Iris pigment epithelial cell (primary cell): ENCODE measurements at regions not wholly inside any gene's neighbourhood (a gene's known extent, or its start where the extent isn't known, plus 50 kb on each side); places are given as distances from the start of the nearest gene placed in this dataset.

Source experiments
- DNase-seq: peaks from one replicate; pipeline ENCODE4 v3.0.0-alpha.2; 2011; ENCODE audit warnings: low read depth

DNA sequence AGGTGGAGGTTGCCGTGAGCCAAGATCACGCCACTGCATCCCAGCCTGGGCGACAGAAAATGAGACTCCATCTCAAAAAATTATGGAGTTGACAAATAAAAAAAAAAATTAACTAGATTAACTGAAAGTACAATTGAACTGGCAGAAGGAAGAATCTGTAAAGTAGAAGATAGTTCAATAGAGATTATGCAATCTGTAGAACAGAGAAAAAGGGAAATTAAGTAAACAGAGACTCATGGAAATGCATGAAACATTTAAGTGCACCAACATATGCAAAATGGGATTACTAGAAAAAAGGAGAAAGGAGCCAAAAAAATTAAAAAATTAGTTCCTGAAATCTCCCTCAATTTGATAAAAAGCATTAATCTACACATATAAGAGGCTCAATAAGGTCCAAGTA is 188.8 kb upstream of the KHDRBS2 start:
- DNase-seq, result no peak

DNA sequence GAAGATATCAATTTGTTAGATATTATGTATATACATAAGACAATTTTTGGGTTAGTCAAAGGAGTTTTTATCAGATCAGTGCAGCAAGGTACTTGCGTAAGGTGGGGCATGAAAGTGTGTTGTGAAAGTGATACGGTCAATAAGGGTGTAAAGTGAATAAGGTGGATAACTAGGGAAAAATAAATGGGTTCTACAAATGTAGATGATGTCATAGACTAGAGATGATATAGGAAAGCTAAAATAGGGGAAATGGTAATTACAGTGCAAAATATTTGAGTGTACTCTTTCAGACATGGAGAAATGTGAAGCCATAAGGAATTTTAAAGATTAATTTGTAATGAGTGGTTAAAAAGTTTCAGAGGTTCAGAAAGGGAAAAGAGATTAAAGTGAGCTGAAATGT is 180.6 kb upstream of the KHDRBS2 start:
- no peak for DNase-seq

DNA sequence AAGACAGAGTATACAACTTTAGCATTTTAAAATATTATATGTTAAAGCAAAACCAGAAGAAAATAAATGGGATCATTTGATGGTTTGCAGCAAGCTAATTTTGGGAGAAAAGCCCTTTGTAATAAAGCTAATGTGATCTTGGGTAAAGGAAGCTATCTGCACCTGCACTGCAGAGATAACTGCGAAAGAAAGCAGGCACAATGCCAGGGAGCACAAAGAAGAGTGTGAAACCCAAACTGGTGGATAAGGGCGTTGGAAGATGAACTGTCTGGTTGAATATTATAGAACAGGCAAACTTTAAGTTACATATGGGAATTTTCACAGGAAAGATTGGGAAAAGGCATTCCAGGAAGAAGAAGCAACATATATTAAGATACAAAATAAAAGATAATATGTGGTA is 179.2 kb upstream of the KHDRBS2 start:
- no peak for DNase-seq

DNA sequence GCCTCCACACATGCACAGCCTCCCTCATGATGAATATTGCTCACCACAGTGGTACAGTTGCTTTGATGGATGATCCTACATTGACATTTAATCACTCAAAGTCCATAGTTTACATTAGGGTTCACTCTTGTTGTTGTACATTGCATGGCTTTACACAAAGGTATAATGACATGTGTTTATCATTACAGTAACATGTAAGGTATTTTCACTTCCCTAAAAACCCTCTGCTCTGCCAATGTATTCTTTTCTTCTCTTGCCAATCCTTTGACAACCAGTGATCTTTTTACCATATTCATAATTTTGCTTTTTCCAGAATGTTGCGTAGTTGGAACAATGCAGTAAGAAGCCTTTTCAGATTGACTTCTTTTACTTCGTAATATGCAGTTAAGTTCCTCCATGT is 166.6 kb upstream of the KHDRBS2 start:
- DNase-seq, result no peak

DNA sequence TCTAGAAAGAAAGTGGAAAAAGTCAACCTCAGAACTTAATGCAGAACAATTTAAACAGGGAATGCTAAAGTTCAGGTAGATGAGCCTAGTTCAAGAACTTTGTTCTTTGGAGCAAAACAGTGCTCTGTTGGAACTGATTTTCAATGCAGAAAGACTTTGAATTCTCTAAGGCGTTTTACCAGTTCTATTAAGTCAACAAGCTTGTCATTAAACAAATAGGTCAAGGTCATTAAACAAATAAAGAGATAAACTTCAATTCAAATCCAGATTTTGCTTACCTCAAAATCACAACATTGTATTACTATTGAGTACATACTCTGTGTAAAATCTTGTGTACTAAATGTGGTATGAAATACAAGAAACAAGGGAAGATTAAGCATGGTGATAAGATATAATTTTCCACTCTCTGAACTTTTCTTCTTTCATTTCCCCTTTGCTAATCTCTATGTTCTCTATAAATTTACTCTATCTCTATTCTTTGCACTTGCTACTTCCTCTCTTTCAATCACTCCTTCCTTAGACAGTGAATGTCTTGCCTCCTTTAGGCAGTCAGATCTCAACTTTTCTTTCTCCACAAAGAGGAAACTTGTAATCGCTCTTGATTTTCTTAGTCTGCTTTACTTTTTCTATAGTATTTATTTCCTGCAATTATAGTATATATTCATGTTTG is 160.8 kb upstream of the KHDRBS2 start:
- no peak for DNase-seq

DNA sequence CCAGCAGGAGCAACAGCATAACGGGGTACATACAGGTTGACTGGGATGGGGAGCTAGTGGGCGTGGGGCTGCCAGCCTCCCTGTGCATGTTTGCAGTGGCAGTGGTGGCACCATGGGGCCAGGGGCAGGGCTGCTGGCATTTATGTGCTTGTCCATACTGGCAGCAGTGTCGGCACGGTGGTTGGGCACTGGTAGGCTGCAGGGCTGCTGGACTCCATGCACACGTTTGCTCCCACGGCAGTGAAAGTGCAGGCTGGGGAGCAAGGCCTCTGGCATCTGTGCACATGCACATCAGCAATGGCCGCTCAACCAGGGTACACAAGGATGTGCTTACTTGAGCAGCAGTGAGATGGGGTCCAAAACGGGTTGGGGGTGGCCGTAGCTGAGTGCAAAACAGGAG is 159.5 kb upstream of the KHDRBS2 start:
- no peak for DNase-seq

DNA sequence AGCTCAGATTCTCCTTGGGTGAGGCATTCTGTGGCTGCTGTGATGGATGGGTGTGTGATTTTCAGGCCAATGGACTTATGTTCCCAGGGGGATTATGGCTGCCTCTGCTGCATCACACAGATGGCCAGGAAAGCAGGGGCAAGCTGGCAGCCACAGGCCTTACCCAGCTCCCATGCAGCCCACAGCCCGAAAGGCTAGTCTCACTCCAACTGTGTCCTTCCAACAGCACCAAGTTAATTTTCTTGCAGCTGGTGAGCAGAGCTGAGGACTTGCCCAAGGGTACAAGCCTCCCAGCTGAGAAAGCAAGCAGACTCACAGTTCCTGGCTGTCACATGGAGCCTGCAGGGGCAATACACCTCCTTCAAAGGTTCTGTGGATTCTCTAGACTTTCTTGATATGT is 155.2 kb upstream of the KHDRBS2 start:
- no peak for DNase-seq

DNA sequence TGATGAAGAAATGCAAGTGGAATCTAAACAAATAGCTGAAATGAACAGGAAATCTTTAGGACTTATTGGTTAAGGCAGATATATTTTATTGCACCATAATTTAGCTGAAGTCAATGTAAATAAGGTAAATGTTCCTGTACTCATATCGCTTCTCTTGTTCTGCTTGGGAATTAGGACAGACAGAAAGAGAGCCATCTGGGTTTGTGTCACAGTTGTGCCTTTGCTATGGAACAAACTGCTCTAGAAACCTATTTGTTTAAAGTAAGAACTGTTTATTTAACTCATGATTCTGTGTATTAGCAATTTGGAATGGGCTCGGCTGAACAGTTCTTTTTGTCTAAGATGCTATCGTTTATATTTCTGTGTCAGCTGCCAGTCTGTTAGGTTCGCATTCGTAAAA is 143.8 kb upstream of the KHDRBS2 start:
- no peak for DNase-seq

DNA sequence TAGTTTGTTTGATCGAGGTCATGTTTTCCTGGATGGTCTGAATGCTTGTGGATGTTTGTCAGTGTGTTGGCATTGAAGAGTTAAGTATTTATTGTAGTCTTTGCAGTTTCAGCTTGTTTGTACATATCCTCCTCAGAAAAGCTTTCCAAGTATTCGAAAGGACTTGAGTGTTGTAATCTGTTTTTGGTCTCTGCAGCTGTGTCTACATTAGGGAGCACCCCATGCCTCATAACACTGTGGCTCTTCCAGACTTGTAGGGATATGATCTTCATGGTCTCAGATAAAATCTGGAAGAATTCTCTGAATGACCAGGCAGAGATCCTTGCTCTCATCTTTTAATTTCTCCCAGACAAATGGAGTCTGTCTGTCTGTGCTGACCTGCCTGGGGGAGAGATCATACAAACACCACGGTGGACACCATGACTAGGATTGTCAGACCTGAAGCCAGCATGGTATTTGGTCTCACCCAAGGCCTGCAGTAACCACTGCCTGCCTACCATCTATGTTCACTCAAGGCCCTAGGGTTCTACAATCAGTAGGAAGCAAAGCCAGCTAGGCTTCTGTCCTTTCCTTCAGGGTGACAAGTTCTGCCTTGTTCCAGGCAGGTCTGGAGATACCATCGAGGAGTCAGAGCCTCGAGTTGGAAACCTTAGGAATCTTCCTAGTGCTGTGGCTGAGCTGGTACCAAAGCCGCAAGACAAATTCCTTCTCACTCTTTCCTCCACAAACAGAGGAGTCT is 114.7 kb upstream of the KHDRBS2 start:
- no peak for DNase-seq

DNA sequence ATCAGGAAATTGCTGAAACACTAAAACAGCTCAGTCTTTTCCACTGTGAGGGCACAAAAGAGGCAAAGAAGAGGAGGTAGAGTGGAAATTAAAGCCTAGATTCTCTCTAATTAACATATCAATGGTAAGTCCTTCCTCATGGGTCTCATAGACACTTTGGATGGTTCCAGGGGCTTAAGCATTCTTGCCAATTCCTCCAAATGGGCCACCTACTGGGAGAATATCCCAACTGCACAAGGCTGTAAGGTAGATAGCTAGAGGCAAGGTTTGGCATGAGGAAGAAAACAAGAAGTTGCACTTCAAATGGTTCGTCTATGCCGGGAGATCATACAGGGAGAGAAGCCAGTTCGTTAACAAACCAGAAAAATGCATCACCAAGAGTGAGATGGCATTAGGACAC is 107.6 kb upstream of the KHDRBS2 start:
- no peak for DNase-seq

DNA sequence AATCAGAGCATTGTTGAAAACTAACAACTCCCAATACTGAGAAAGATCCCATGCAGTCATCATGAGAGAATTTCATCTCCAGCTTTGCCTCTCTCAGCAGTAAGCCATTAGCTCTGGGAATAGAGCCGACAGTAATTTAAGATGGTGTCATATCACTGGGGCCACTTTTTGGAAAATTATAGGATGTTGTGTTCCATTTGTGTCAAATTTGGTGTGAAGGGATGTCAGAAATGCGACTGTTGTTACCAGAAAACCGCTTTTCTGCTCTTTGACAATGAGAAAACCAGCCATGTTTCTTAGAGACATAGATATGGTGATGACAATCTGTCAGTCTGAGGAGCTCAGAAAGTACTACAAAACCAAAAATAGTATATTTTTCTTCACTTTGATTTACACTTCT is 106.3 kb upstream of the KHDRBS2 start:
- no peak for DNase-seq

DNA sequence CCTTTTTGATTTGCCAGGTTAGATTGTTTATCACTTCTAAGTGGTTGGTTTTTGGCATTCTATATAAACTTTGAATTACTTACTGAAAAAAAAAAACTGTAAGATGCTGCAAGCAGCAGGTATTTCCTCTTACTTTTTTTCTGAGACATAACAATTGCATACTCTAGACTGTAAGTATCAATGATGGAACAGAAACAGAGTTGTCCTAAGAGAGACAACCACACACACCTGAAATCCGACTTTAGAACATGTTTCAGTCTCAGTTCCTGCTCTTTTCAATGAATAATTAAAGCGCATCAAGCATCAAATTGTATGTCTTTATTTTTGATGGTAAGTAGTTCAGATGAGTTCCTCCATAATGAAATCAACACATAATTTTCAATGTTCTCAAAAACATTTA is 105.3 kb upstream of the KHDRBS2 start:
- no peak for DNase-seq

DNA sequence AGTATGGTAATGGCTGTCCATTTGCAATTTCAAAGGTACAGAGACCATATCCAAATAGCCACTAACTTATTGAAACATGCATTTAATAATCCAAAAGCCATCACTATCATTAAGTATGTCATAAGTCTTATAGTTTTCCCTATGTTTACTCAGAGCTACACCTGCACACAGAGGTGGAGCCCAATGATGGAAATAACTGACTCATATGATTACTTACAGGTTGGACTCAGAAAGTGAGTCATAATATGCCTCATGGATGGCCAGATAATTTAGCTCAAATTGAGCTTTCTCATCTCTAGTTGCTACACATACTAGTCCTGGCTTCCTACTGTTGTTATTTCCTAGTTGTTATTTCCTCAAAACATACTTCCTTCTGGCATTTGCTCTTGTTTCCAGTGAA is 104.4 kb upstream of the KHDRBS2 start:
- no peak for DNase-seq

DNA sequence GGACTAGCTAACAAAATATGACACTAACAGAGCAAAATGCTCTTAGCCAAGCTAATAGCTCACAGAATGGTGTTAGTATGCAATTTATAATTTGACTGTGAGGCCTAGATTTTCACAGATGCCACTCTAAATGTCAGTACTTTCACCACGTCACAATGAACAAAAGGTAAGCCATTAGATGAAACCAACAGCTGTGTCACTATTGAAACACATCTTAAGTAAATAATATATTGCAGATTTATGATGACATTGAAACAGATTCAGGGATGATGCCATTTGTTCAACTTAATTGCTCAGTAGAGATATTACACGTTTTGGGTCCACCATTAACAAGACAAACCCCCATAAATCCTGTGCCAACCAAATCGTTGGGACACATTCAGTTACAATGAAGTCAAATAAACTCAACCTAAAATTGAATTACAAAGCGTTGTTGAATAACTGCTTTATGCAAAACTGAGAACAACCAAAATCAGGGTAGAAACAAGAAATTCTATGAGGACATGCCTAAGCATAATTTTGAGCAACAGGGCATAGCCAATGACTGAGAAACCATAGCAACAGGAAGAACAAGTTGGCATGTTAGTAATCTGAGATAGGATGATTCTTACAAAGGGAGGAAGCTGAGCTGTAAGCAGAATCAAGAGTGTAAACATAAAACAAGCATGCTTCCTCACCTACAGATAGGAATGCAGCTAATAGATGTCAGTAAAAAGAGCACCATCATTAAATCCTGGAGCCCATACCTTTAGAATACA is 85.6 kb upstream of the KHDRBS2 start:
- DNase-seq, result no peak

DNA sequence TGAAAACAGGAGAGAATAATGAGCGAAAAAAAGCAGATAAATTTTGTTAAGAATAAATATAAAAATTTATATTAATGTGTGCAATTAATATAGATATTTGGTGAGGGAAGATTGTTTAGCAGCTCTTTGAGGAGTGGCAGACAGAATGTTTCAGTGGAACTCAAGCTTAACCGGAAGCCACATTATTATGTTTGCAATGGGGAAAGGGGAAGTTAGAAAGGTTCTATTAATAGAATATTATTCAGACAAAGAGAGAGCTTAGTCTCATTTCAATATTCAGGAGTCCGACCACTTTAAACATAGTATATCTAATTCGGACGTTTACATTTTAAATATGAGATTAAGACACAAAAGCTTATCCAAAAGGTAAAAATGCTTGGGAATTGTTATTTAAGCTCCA is 81.6 kb upstream of the KHDRBS2 start:
- no peak for DNase-seq

DNA sequence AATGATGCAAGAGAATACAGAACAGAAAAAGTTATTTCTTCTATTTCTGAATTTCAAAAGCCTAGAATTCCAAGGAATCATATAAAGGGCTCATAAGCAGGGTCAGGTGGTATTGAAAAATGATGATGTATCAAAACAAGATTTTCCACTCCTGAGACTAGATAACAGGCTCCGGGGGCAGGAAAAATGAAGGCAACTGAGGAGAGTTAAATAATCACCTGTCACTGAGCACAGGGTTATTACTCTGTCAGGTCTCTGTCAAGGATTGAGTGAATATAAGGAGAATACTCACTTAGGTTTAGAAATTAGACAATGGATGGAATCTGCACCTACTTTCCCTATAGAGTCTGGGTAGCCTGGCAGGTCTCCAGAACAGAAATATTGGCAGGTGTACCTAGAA is 76.1 kb upstream of the KHDRBS2 start:
- no peak for DNase-seq

DNA sequence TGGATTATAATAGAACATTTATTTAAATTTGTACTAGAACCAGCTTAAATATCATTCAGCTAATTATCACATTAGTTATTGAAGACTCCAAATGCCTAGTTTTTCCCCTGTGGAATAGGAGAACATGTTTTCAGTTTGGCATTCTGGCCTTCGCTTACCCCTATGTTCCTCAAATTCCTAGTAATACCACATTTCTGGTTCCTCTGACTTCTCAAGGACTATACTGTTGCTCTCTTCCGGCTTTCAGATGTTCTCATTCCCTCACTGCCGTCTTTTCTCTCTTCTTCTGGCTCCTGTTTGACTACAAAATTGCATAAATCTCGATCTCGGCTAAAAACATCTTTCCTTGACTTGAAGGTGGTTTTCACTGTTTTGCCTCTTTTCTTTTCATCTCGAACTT is 71.8 kb upstream of the KHDRBS2 start:
- no peak for DNase-seq

DNA sequence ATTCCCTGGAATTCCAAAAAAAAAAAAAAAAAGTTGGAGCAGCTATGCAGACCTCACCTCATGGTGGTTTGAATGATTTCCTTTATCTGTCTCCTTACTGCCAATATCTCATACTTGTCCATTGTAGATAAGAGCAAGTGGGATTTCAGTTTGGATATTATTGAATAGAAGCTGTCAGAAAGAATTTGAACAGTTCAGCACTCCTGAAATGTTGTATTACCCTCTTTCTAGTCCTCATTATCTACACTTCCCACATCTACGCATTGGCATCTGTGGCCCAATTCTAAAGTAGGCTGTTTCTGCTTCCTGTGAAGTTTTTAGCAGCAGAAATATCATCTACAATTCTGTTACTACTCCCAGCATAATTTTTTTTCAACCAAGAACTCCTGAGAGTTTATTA is 68.2 kb upstream of the KHDRBS2 start:
- DNase-seq, result no peak

DNA sequence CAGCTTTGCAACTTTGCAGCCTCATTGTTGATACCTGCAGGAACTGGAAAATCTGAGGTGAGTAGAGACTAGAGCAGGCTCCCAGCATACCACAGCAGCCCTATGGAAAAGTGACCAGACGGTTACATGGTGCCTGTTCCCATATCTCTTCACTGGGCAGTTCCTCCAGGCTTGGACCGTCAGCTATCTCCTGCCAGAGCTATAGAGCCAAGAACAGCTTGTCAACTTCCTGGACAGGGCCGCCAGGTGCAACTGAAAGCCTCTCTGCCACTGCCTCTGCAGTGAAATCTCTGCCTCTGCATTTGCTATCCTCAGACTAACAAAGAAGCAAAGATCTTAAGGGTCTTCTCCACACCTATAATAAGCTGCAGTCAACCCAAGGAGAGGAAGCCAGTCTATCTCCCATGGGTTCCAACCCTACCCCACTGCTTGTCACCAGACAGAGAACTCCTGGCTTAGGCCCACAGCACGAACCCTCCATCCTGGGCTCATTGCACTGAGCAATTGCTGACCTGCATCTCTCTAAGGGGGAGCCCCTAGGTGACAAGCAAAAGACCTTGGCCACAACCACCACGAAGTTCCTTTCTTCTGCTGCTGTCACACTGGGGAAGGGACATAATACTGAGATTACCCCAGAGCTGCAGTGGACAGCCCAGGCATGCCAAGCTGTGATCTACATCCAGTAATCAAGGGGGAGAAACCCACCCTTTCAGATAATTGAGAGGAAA is 60.1 kb upstream of the KHDRBS2 start:
- no peak for DNase-seq

DNA sequence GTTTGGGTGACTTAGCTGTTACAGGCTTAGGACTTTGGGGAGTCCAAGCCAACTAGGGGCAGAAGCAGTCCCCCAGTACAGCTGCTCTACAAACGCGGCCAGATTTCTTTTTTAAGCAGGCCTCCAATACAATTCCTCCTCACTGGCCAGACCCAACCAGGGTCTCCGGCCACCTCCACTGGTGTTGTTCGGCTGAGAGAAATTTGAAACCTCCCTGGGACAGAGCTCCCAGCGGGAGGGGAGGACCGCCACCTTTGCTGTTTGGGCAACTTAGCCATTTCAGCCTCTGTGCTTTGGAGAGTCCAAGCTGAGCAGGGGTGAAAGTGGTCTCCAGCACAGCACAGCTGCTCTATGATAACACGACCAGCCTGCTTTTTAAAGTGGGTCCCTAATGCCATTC is 59.4 kb upstream of the KHDRBS2 start:
- no peak for DNase-seq

DNA sequence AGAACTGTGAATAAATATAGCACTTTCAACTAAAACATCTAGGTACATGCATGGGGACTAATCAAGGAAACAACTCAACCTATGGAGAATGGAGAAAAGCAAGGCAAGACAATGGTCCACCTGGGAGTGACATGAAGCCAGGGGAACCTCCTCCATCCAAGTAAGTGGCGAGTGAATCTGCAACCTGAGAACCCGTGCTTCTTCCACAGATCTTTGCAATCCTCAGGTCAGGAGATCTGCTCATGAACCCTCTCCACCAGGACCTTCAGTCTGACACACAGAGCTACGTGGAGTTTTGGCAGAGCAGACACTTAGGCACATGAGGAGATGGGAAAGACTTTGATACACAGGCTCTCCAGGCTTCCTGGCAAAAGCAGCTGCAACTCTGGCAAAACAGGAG is 58.8 kb upstream of the KHDRBS2 start:
- no peak for DNase-seq

DNA sequence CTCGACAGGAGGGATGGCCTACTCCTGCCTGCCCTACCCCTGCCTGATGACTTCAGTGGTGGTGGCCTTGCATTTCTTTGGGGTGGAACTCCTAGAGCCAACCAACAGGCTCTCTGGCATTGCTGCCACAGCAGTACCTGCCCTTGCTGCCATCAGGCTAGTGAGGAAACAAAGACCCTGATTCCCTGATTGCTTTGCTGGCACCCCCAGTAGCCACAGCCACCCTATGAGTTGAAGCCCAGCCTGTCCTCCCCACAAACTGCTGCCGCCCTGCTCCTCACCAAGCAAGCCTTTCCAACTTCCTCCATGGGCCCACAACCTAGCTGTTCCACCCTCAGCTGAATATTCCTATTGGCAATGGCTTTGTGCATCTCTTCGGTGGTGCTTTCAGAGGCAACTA is 52.5 kb upstream of the KHDRBS2 start:
- DNase-seq, result no peak
